Panc1 (cell line): ENCODE measurements at regions not wholly inside any gene's neighbourhood (a gene's known extent, or its start where the extent isn't known, plus 50 kb on each side); places are given as distances from the start of the nearest gene placed in this dataset.

ENCODE experiments used
- CTCF ChIP-seq: fragments of 450-650 bp; IDR thresholded peaks from 2 replicates; pipeline ENCODE4 v1.5.1; 2017; ENCODE audit warnings: mild to moderate bottlenecking
- POLR2AphosphoS5 ChIP-seq: IDR thresholded peaks from 2 replicates; pipeline ENCODE4 v1.6.1; 2012; ENCODE audit warnings: mild to moderate bottlenecking, low read depth, low read length, moderate library complexity
- SIN3A ChIP-seq: IDR thresholded peaks from 2 replicates; pipeline ENCODE4 v1.6.1; 2012; ENCODE audit warnings: low read depth, mild to moderate bottlenecking, low read length, moderate library complexity, borderline replicate concordance; ENCODE audit not compliant: insufficient read depth

- TF ChIP-seq CTCF = no peak
- TF ChIP-seq POLR2AphosphoS5 = no peak
- TF ChIP-seq SIN3A = no peak
Observed at GRCh38 chr5:148950471-148950863, 112.4 kb downstream of the SH3TC2 start.
